ENCODE measurements at regions not wholly inside any gene's neighbourhood (a gene's known extent, or its start where the extent isn't known, plus 50 kb on each side); places are given as distances from the start of the nearest gene placed in this dataset.

DNA sequence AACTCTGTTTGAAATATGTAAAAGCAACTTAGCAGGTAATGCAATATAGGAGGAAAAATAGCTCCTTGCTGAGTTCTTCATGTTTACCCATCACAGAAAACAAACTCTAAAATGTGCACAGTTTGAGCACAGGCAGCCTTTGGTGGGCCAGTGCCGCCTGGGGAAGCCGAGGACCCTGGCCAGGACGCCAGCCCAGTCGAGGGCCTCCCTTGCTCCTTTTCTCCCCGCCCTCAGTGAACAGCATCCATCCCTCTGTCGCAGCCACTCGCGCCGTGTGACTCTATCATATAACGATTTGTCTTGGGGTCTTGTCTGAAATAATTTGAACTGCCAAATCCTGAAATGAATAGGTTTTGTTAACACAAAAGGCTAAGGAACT lies 286.7 kb upstream of the IRX4 start:
- intact Hi-C loops (cut with DNase I, micrococcal nuclease) = no loop called here
- Histone ChIP-seq H3K36me3 (ENCODE audit: low read depth) (no peaks in the 10 kb centered on the region), H3K4me3 (no peak overlapping the region), H3K4me1 (ENCODE audit: low read depth) (no peaks in the 10 kb centered on the region), H3K9me3 (no peaks in the 10 kb centered on the region)
- TF ChIP-seq, protein P1, sequence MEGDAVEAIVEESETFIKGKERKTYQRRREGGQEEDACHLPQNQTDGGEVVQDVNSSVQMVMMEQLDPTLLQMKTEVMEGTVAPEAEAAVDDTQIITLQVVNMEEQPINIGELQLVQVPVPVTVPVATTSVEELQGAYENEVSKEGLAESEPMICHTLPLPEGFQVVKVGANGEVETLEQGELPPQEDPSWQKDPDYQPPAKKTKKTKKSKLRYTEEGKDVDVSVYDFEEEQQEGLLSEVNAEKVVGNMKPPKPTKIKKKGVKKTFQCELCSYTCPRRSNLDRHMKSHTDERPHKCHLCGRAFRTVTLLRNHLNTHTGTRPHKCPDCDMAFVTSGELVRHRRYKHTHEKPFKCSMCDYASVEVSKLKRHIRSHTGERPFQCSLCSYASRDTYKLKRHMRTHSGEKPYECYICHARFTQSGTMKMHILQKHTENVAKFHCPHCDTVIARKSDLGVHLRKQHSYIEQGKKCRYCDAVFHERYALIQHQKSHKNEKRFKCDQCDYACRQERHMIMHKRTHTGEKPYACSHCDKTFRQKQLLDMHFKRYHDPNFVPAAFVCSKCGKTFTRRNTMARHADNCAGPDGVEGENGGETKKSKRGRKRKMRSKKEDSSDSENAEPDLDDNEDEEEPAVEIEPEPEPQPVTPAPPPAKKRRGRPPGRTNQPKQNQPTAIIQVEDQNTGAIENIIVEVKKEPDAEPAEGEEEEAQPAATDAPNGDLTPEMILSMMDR (IDR thresholded peaks at IDR 0.05) = no peak
- no peak for ATAC-seq
- no peak for DNase-seq

- TF ChIP-seq, protein P1 (IDR thresholded peaks at IDR 0.05) = no peak
- no peak overlapping the region for H3K4me3 ChIP-seq
- H3K36me3 ChIP-seq (ENCODE audit: low read depth) = no peaks in the 10 kb centered on the region
- H3K4me1 ChIP-seq (ENCODE audit: low read depth) = no peaks in the 10 kb centered on the region
- intact Hi-C loops (cut with DNase I, micrococcal nuclease) = no loop called here
- DNase-seq = no peak
- no peaks in the 10 kb centered on the region for H3K9me3 ChIP-seq
- no peak for ATAC-seq
These were observed 286.1 kb upstream of the IRX4 start for GRCh38 chr5:2168601-2169429.

DNA sequence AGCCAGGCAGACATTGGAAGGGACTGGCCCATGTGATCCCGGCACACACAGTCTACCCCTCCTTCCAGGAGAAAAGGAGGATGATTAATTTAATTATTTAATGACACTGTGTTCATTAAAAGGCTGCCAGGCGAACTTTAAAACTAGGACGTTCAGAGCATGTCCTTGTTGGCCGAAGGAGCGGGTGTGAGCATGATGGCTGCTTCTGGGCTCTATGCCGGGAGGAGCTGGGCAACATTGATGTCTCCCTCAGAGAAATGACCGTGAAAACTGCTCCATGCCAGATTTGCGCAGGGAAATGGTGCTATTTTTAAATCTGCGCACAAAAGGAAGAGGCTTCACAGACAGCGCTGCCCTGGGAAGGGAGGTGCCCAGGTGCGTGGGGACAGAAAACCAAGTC lies 284.9 kb upstream of the IRX4 start:
- Histone ChIP-seq H3K4me3 (no peak overlapping the region), H3K4me1 (ENCODE audit: low read depth) (no peaks in the 10 kb centered on the region), H3K36me3 (ENCODE audit: low read depth) (no peaks in the 10 kb centered on the region), H3K9me3 (no peaks in the 10 kb centered on the region)
- DNase-seq (no peak), ATAC-seq (no peak)
- intact Hi-C loops (cut with DNase I, micrococcal nuclease) = no loop called here
- TF ChIP-seq, protein P1 (IDR thresholded peaks at IDR 0.05) = no peak

GRCh38 chr5:2166979-2167377 lies 284.3 kb upstream of the IRX4 start:
- intact Hi-C loops (cut with DNase I, micrococcal nuclease) = no loop called here
- ATAC-seq = no peak
- H3K9me3 ChIP-seq = no peaks in the 10 kb centered on the region
- no peak overlapping the region for H3K4me3 ChIP-seq
- H3K36me3 ChIP-seq (ENCODE audit: low read depth) = no peaks in the 10 kb centered on the region
- no peaks in the 10 kb centered on the region for H3K4me1 ChIP-seq (ENCODE audit: low read depth)
- TF ChIP-seq, protein P1 (IDR thresholded peaks at IDR 0.05) = no peak
- DNase-seq = no peak

GRCh38 chr5:2166306-2166978 lies 283.7 kb upstream of the IRX4 start:
- no peaks in the 10 kb centered on the region for H3K4me1 ChIP-seq (ENCODE audit: low read depth)
- intact Hi-C loops (cut with DNase I, micrococcal nuclease) = no loop called here
- no peak for DNase-seq
- no peak overlapping the region for H3K4me3 ChIP-seq
- H3K9me3 ChIP-seq = no peaks in the 10 kb centered on the region
- no peak for ATAC-seq
- H3K36me3 ChIP-seq (ENCODE audit: low read depth) = no peaks in the 10 kb centered on the region
- TF ChIP-seq, protein P1 (IDR thresholded peaks at IDR 0.05) = no peak

All from mucosa of descending colon (tissue), 3 donors.